ENCODE measurements at regions not wholly inside any gene's neighbourhood (a gene's known extent, or its start where the extent isn't known, plus 50 kb on each side); places are given as distances from the start of the nearest gene placed in this dataset.

DNA sequence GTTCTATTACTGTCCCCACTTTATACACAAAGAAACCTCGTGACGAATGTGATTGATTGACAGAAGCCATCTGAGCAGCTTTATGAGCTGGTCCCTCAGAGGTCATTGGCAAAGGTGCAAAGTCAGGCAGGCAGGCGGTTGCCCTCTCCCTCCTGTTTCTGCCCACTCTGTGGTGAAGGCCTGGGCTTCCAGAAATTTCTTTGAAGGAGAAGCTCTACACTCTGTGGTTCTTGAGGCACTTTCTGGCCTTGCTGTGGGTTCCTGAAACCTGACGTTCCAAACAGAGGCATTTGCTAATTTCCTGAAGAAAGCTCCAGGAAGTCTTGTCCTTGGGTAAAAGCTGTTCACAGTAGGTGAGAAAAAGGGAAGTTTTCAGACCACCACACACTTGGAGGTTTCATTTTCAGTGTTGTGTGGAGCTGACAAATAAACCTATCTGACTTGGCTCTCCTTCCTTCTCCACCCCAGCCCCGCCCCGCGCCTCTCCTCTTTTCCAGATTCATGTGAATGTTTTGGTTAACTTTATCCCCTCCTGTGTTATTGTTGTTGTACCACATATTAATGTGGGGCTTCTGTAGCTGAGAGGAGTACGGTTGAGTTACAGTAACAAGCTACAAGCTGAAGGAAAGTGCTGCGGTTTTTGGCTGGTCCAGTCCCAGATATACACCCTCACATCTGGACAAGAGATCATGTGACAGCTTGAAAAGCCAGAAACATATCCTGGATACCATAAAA, 274.1 kb downstream of the CLIC5 start:
- peak overlapping the region; percentile 23 for H3K4me3 Mint-ChIP-seq
- no peaks in the 10 kb centered on the region for H3K27me3 Mint-ChIP-seq
- peaks cover 37% of the 10 kb centered on the region for H3K4me1 Mint-ChIP-seq (ENCODE audit: low read depth)
- no peaks in the 10 kb centered on the region for H3K36me3 Mint-ChIP-seq (ENCODE audit: low read depth)
- intact Hi-C loops (cut with micrococcal nuclease), result loop anchor here (10.0 kb wide), 1 partner anchor 183 kb away; no protein-coding TSS in a partner anchor
- H3K27ac Mint-ChIP-seq, result no peak overlapping the region
- no peaks in the 10 kb centered on the region for H3K9me3 Mint-ChIP-seq

DNA sequence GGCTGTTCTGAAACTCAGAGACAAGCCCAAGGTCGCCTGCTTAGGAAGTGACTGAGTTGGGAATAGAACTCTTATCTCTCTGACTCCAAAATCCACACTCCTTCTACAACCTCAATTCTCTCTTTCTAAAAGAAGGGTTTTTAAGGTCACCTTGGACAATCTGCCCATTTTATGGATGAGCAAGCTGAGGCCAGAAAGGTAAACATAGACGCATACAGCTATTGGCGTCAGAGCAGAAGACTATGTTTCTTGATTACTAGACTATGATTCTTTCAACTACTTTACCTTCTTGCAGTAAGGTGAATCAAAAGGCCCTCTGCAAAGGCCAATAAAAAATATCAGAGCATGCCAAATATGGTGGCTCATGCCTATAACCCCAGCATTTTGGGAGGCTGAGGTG, 276.6 kb downstream of the CLIC5 start:
- Mint-ChIP-seq H3K4me3 (no peak overlapping the region), H3K27me3 (no peaks in the 10 kb centered on the region), H3K9me3 (no peaks in the 10 kb centered on the region), H3K27ac (no peak overlapping the region), H3K4me1 (ENCODE audit: low read depth) (peaks cover 37% of the 10 kb centered on the region), H3K36me3 (ENCODE audit: low read depth) (no peaks in the 10 kb centered on the region)
- intact Hi-C loops (cut with micrococcal nuclease), result no loop called here

DNA sequence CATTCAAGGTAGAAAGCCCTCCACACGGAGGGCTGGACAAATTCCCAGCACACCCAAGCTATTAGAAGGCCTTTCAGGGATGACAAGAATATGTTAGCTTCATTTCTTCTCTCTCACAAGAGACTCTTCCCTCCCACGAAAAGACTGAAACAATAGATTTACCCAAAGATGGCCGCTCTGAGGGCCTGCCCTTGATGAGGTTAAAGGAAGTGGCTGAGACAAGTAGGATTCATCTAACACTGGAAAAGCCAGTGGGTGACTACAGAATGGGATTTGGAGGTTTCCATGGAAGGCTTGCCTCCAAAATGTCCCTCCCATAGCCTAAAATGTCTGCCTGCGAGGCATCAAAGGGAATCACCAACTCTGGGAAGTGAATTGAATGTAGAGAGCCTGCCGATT, 277.6 kb downstream of the CLIC5 start:
- Mint-ChIP-seq H3K4me1 (ENCODE audit: low read depth) (peaks cover 34% of the 10 kb centered on the region), H3K27me3 (no peaks in the 10 kb centered on the region), H3K27ac (no peak overlapping the region), H3K36me3 (ENCODE audit: low read depth) (no peaks in the 10 kb centered on the region), H3K9me3 (no peaks in the 10 kb centered on the region), H3K4me3 (no peak overlapping the region)
- intact Hi-C loops (cut with micrococcal nuclease), result no loop called here

DNA sequence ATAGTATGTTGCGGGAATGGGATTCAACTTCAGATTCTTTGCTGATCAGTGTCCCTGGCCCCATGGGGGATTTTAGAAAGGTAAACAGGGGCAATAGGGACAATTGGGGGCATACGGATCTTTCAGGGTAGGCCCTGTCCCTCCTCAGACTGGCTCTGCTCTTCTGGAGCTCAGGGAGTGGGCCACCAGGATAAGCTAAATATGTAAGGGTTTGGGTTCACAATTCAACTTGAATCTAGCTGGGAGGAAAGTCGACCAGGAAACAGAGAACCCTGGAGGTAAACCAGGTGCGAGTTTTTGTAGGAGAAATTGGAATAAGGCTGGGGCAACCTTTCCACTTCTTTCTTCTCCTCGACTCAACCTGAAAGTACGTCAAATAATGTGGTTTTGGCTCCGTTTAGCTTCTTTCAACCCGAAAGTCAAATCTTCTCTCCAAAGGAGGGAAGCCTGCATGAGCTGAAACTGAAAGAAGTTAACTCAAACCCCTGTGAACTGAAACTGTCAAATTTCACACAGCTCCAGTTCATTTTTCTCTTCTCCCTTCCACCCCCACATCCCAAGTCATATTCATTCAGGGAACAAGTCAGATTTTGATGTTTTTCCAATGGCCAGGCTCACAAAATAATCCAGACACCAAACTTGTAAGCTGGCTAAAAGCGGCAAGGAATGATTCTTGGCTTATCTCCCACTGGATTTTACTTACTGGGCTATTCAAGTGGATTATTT, 278.2 kb downstream of the CLIC5 start:
- no peak overlapping the region for H3K27ac Mint-ChIP-seq
- no peaks in the 10 kb centered on the region for H3K36me3 Mint-ChIP-seq (ENCODE audit: low read depth)
- no peaks in the 10 kb centered on the region for H3K9me3 Mint-ChIP-seq
- H3K27me3 Mint-ChIP-seq, result no peaks in the 10 kb centered on the region
- no peak overlapping the region for H3K4me3 Mint-ChIP-seq
- intact Hi-C loops (cut with micrococcal nuclease), result no loop called here
- peaks cover 31% of the 10 kb centered on the region for H3K4me1 Mint-ChIP-seq (ENCODE audit: low read depth)

DNA sequence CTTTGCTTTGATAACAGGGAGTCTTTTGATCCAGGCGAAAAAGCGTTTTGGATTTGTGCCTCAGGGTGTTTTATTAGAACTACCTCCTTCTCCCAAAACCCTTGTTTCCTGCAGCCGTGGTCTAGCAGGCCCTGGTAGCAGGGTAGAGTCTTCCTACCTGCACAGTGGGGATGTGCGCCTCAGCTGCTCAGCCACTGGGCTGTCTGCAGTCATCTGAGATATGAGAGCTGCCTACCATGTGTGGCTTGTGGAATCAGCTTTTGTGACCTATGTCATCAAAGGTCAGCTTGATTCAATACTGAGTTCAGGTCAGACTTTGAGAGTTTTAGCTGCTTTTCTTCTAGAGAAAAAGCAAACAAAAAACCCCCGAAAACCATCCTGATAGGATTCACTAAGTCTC, 279.5 kb downstream of the CLIC5 start:
- no peak overlapping the region for H3K4me3 Mint-ChIP-seq
- H3K9me3 Mint-ChIP-seq, result no peaks in the 10 kb centered on the region
- no peak overlapping the region for H3K27ac Mint-ChIP-seq
- intact Hi-C loops (cut with micrococcal nuclease), result no loop called here
- no peaks in the 10 kb centered on the region for H3K27me3 Mint-ChIP-seq
- peaks cover 20% of the 10 kb centered on the region for H3K4me1 Mint-ChIP-seq (ENCODE audit: low read depth)
- no peaks in the 10 kb centered on the region for H3K36me3 Mint-ChIP-seq (ENCODE audit: low read depth)

DNA sequence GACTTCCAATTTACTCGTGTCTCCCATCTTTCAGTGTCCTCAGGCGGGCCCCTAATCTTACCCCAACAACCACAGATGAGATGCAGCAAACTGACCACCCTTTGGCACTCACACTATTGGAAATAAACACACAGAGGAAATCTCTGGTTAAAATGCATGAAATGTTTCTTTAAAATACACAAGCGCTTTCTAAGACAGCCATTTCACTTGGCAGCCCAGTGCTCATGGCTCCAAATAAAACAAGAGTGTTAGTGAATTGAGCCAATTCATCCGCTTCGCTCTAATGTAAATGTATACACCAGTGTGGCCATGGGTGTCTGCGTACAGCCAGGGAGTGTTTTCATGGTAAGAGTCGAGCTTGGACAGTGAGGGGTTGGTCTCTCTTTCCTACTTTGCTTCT, 282.9 kb downstream of the CLIC5 start:
- Mint-ChIP-seq H3K9me3 (no peaks in the 10 kb centered on the region), H3K27me3 (no peaks in the 10 kb centered on the region), H3K4me3 (no peak overlapping the region), H3K4me1 (ENCODE audit: low read depth) (peaks cover 11% of the 10 kb centered on the region), H3K27ac (no peak overlapping the region), H3K36me3 (ENCODE audit: low read depth) (no peaks in the 10 kb centered on the region)
- intact Hi-C loops (cut with micrococcal nuclease), result no loop called here

DNA sequence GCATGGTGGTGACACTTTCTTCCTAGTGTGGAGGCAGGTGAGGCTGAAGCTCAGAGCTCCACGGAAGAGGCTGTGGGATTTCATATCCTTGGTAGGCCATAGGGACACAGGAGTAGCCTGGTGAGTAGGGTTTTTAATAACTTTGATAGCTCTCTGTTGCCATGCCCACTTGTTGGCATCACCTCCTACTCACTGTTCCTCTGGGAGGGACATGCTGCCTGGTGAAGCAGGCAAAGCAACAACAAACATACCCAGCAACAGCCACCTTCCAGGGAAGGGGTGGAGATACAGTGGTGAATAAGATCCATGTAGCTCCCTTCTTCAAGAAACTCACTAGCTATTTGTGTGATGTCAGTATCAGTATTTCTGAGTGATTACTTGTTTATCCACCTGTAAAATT, 285.4 kb downstream of the CLIC5 start:
- Mint-ChIP-seq H3K4me3 (no peak overlapping the region), H3K4me1 (ENCODE audit: low read depth) (peaks cover 6% of the 10 kb centered on the region), H3K36me3 (ENCODE audit: low read depth) (no peaks in the 10 kb centered on the region), H3K9me3 (no peaks in the 10 kb centered on the region), H3K27ac (no peak overlapping the region), H3K27me3 (no peaks in the 10 kb centered on the region)
- intact Hi-C loops (cut with micrococcal nuclease), result no loop called here

DNA sequence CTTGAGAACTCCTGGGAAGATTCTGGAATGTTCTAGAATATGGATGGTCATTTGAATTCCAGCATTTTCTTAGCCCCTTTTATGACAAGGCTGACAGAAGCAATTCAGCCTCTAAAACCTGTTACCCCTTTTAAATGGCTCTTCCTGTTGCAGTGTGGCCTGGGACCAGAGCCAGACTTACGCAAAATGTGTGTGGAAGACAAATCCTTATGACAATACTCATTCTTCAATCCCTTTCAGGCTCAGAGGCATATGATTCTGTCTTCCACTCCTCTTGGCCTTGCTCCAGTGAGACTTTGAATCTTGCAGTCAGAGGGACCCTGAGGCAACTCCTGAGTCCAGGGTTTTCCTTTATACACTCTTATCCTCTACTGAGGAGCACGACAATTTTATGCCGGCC, 287.0 kb downstream of the CLIC5 start:
- no peak overlapping the region for H3K27ac Mint-ChIP-seq
- H3K4me3 Mint-ChIP-seq, result no peak overlapping the region
- peaks cover 6% of the 10 kb centered on the region for H3K4me1 Mint-ChIP-seq (ENCODE audit: low read depth)
- H3K36me3 Mint-ChIP-seq (ENCODE audit: low read depth), result no peaks in the 10 kb centered on the region
- intact Hi-C loops (cut with micrococcal nuclease), result no loop called here
- no peaks in the 10 kb centered on the region for H3K27me3 Mint-ChIP-seq
- H3K9me3 Mint-ChIP-seq, result no peaks in the 10 kb centered on the region

DNA sequence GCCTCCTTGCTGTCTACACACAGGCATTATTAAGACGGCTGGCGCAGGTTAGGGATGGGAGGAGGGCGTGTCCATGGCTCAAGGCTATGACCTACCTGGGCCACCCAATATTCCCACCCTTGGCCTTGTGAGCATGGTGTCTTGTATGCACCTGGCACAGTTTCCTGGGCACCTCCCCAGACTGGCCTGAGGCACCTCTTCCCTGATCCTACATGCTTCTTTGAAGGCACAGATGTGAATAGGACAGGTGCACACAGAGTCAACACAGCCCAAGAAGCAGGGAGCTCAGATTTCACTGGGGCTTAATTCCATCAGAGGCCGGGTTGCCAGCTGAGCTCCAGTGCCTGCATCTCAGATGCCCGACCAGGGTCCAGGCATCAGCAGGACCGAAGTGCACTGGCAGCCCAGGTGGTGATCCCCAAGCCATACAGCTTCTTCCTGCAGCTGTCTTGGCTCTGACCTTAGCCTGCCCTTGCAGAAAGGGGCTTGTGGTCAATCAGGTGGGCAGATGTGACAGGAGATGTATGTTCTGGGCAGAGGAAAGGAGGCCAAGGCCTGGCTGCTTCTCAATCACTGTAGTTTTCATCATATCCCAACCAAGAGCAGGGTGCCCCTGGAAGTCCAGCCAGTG, 287.7 kb downstream of the CLIC5 start:
- Mint-ChIP-seq H3K4me3 (no peak overlapping the region), H3K36me3 (ENCODE audit: low read depth) (no peaks in the 10 kb centered on the region), H3K27ac (no peak overlapping the region), H3K27me3 (no peaks in the 10 kb centered on the region), H3K9me3 (no peaks in the 10 kb centered on the region), H3K4me1 (ENCODE audit: low read depth) (peaks cover 6% of the 10 kb centered on the region)
- intact Hi-C loops (cut with micrococcal nuclease), result no loop called here

DNA sequence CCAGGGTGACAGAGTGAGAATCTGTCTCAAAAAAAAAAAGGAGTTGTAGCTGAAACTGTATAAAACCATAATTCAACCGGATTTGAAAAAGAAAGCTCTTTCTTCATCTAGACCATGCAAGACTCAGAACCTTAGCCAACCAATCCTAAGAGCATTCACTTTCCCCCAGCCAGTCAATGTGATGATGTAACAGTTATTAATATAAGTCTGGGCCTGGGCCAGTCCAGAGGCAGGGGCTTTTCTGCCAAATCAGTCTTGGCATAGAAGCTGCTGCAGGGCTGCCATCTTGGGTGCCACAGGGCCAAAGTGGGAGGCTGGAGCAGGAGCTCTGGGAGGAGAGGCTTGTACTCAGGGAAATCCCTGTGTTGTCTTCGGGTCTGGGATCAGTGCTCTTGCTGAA, 288.4 kb downstream of the CLIC5 start:
- Mint-ChIP-seq H3K27me3 (no peaks in the 10 kb centered on the region), H3K4me1 (ENCODE audit: low read depth) (peaks cover 6% of the 10 kb centered on the region), H3K9me3 (no peaks in the 10 kb centered on the region), H3K27ac (no peak overlapping the region), H3K4me3 (no peak overlapping the region), H3K36me3 (ENCODE audit: low read depth) (no peaks in the 10 kb centered on the region)
- intact Hi-C loops (cut with micrococcal nuclease), result no loop called here

DNA sequence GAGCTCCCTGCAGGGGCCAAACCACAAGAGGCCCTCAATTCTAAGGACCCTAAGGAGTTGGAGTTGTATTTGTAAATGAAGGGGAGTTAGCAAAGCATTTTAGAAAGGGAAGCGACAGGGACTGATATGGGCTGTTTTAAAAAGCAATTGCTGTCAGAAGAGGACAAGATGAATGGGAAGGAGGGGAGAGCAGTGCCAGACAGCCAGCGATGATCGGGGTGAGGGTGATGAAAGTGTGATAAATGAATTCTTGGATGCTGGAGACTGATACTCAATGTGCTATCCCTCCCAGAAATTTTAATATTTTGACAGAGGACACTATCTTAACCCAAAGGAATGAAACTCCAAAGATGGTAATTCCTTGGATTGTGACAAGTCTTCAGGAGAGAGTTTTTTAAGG, 289.2 kb downstream of the CLIC5 start:
- Mint-ChIP-seq H3K27ac (no peak overlapping the region), H3K27me3 (no peaks in the 10 kb centered on the region), H3K9me3 (no peaks in the 10 kb centered on the region), H3K4me3 (no peak overlapping the region), H3K36me3 (ENCODE audit: low read depth) (no peaks in the 10 kb centered on the region), H3K4me1 (ENCODE audit: low read depth) (peaks cover 6% of the 10 kb centered on the region)
- intact Hi-C loops (cut with micrococcal nuclease), result no loop called here

DNA sequence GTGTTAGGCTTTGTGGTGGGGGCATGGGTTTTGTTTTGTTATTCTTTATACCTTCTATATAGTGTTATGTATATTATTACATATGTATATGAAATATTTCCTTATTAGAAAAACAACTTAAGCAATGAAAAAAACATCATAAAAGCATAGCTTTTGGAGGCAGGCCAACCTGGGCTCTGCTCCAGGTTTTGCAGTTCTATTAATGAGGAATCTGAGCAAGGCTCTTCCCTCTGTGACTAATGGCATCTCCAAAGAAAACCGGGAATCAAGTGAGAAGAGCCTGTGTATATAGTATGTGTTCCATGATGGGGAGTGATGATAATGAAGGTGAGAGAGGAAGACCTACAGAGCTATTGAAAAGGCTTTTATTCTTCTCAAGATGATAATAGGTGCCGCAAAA, 291.1 kb downstream of the CLIC5 start:
- H3K4me1 Mint-ChIP-seq (ENCODE audit: low read depth), result peaks cover 6% of the 10 kb centered on the region
- intact Hi-C loops (cut with micrococcal nuclease), result no loop called here
- no peak overlapping the region for H3K4me3 Mint-ChIP-seq
- H3K9me3 Mint-ChIP-seq, result no peaks in the 10 kb centered on the region
- no peaks in the 10 kb centered on the region for H3K27me3 Mint-ChIP-seq
- no peaks in the 10 kb centered on the region for H3K36me3 Mint-ChIP-seq (ENCODE audit: low read depth)
- no peak overlapping the region for H3K27ac Mint-ChIP-seq

DNA sequence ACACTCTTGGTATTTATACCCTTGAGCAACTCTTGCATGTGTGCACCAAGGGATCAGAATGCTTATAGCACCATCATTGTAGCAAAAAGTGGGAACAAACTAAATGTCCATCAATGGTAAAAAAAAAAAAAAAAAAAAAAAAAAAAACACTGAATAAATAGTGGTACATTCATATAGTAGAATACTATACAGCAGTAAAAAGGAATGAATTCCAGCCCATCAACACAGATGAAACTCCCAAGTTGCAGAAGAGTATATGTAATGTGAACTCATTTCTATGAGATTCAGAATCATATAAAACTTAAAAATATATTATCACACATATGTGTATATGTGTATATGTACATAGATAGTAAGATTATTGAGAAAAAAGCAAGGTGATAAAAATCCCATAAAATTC, 291.6 kb downstream of the CLIC5 start:
- peaks cover 6% of the 10 kb centered on the region for H3K4me1 Mint-ChIP-seq (ENCODE audit: low read depth)
- intact Hi-C loops (cut with micrococcal nuclease), result no loop called here
- H3K4me3 Mint-ChIP-seq, result no peak overlapping the region

DNA sequence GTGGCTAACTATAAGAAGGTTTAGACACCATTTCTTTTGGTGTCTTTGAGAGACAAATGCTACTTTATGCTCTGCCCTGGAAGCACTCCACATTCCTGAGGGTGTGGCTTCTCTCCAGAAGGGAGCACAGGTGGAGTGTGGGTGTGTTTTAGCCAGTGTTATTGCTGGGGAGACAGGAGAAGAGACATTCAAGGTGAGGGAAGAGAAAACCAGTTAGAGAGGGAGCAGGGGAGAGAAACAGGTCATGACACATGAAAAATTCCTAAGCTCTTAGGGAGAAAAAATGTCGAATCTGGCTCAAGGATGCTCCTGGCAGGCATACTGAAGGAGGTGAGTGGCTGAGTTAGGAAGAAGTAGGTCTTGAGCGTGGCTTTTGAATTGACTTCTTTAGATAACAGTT, 292.8 kb downstream of the CLIC5 start:
- Mint-ChIP-seq H3K27me3 (no peaks in the 10 kb centered on the region), H3K27ac (no peak overlapping the region), H3K9me3 (no peaks in the 10 kb centered on the region), H3K36me3 (ENCODE audit: low read depth) (no peaks in the 10 kb centered on the region), H3K4me3 (no peak overlapping the region), H3K4me1 (ENCODE audit: low read depth) (no peaks in the 10 kb centered on the region)
- intact Hi-C loops (cut with micrococcal nuclease), result no loop called here

More for the DNA sequence above, 291.6 kb downstream of the CLIC5 start:
- no peaks in the 10 kb centered on the region for H3K36me3 Mint-ChIP-seq (ENCODE audit: low read depth)
- no peak overlapping the region for H3K27ac Mint-ChIP-seq
- no peaks in the 10 kb centered on the region for H3K9me3 Mint-ChIP-seq
- no peaks in the 10 kb centered on the region for H3K27me3 Mint-ChIP-seq

Data from dendritic cell treated with granulocyte-macrophage colony-stimulating factor and Interleukin-4, amounts not matched to agents 40 ng/mL and 50 ng/mL, for 4 days (primary cell).